Middle frontal gyrus (tissue), 1 donor: ENCODE measurements at regions not wholly inside any gene's neighbourhood (a gene's known extent, or its start where the extent isn't known, plus 50 kb on each side); places are given as distances from the start of the nearest gene placed in this dataset.

Source experiments
- DNase-seq: peaks from one replicate; pipeline ENCODE4 v3.0.0-alpha.2; 2015; ENCODE audit warnings: low spot score; ENCODE audit errors: extremely low spot score

- DNase-seq = no peak
Observed at GRCh38 chr14:58782011-58782410, 144.2 kb downstream of the DACT1 start.

DNA sequence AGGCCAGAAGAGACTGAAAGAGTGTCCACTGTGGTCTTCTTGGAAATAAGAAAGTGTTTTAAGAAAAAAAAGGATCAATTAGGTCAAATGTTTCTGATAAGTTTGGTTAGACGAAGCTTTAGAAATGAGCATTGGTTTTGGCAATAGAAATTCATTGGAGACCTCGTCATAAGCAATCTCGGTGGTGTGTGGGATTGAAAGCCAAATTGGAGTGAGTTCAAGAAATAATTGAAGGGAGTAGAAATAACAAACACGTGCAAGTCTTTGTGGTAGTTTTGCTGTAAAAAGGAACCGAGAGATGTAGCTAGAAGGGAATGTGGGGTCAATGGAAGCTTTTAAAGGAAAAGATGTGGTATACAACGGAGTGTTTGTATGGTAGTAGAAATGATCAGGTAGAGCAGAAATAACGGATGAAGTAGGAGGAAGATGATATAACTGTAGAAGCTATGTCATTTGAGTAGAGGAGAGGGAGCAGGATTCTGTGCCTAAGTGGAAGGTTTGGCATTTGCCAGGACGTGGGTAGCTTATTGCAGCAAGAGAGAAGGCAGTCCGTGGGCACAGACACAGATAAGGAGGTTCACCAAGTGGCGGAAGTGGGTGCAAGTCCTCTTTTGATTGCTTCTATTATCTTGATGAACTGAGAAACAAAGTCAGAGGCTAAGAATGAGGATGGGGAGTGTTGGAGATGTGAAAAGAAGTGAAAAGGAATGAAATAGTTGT, 146.2 kb downstream of the DACT1 start:
- no peak for DNase-seq

GRCh38 chr14:58784931-58785330, 147.2 kb downstream of the DACT1 start:
- DNase-seq = no peak

DNA sequence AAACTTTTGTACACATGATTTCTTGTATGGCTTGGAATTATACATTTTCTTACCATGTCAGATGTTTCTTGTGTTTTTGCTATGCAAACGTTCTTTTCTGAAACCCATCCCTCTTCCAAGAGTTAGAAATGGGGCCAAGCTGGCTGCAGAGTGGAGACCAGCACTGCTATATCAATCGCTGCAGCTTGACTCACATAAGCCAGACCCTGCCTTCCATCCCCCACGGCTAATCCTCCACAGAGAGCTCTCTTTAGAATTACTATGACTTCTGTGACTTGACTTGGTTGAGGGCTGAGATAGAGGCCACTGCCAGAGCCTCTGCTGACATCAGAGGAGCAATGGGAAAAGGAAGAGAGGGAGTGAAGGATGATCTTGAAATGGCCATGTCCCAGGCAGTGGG, 147.9 kb downstream of the DACT1 start:
- no peak for DNase-seq

DNA sequence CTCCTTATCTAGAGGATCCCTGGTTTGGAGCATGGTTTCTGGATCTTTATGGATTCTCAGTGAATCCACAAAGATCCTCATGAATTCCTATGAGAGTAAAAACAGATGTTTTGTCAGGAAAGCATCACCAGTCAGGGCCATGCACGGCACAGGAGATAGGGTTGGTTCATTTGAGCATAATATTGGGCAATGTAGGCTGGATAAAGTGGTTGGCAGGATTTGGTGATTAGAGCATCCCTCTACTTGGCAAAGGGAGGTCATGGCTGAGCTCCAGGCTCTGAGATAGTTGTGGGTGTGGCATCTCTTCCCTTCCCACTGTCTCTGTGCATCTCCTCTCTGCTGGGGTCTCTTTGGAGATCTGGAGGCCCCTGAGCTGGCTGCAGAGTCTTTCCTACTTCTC, 149.8 kb downstream of the DACT1 start:
- no peak for DNase-seq

DNA sequence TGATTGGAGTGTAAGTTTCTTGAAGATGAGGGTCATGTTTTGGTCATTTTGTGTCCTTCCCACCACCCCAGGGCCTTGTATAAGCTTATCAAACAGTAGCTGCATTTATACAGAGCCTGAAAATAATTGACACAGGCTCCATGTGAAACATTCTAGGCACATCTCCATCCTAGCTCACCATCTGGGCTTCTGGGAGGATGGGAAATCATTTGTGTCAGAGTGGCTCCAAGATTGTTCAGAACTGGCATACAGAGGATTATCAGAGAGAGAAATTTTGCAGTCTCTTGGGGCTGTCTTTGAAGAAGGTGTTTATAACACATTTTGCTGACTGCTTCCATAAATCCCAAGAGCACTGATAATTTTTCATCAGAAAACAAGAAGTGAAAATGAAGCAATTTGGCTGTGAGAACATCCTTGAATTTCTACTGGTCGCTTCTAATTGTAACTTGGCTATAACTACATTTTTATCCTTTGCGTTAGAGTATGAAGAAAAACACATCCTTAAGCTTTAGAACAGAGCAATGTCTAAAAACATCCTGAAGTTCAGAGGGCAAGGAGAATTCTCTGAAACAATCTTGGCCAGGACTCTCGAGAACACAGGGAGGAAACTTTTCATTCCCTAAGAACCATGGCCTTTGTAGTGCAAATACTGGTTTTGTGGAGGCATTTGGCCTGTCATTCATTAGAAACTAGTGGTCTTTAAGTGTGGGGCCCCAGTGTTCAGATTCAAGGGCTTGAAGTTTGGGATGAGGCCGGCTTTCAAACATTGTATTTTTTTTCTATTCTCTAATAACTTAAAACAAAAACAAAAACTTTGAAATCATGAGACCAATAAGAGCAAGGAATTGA, 151.1 kb downstream of the DACT1 start:
- DNase-seq = peak; percentile 63

- no peak for DNase-seq
Observed at GRCh38 chr14:58789736-58790135, 152.0 kb downstream of the DACT1 start.

DNA sequence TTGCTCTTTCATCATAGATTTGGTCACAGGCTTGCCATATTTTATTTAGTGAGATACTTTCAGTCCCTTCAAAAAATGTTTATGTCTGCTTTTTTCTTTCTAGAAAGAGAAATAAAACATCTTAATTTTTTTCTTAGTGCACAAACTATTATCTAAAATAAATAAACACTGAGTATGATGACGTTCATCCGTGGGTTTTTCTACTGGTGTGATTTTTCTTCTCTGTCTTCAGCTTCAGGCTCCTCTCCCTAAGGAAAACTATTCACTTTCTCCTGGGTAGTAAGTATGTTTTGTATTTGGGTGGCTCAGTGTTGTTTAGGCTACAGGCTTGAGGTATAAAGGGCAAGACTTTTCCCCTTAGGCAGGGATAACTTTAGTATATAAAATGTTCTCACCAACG, 154.7 kb downstream of the DACT1 start:
- DNase-seq = no peak

GRCh38 chr14:58793131-58793740, 155.5 kb downstream of the DACT1 start:
- DNase-seq = no peak

DNA sequence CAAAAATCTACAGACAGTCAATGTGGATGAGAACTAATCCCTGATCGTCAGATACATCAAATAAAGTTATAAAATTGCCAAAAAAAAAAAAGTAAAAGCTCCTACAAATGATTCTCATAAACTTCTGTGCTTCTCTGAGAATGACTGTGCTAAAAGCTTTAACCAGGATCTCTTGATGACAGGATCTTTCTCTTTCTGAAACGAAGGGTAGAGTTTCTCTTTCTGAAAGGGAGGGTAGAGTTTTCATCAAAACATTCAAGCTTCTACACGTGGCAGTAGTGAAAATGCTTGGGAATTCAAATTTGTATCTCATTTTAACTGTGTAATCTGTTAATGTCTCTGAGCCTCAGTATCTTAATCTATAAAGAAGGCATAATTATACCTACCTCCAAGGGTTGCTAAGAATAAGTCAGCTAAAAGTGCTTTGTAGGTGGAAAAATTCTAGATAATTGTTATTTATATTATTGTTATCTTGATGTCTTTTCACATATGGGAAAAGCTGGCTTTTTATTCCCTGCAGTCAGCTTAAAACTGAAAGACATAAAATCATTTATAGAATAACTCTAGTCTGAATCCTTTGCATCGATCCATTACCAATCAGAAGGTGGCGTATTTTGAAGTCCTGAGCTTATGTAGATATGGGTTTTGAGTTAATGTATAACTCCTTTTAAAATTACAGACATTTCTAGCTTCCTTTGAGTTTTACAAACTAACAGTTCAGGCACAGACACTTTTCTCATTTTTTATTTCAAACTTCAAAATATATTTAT, 157.4 kb downstream of the DACT1 start:
- DNase-seq = no peak

DNA sequence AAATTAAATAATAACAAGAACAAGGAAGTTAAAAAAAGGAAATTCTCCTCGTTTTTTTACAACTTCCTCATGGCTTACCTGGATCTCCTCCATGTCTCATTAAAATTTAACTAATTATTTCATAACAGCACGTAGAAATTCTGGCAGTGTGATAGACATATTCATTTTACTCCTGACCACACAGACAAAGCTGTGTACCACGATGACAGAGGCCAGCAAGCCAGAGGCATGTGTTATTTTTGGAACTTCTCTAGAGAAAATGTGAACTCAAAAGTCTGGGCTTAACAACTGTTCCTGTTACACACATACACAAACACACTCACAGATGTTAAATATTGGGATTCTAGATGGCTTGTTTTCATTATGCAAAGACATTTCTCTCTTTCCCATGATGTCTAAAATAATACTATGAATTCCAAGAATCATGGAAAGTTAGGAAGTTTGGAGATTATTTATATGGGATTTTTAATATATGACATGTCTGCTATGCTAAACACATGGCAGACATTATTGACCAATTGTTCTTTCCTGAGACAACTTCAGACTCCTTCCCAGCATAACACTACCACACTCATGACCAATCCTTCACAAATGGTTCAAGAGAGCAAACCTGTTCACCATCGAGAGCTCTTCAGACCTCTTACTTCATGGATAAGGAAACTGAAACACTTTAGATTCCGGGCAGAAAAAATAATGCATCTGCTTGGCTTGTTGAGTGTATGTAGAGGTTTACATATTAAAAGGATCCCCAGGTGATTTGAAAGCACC, 158.7 kb downstream of the DACT1 start:
- no peak for DNase-seq

DNA sequence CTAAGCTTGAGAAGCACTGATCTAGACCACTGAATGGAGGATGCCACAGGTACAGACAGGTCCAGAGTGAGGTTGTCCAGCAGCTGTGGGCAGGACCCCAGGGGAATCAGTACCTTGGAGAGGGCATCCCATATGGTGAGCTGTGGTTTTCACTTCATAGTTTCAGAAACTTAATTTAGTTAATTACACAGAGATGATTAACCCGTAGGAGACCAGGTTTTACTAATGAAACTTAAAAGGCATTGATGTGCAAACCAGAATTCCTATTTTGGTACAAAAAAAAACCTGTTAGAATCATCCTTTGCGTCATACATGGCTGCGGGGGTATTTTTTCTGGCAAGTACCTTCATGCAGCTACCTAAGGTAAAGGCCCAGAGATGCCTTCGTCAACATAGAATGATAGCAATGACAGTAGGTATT, 159.3 kb downstream of the DACT1 start:
- no peak for DNase-seq

DNA sequence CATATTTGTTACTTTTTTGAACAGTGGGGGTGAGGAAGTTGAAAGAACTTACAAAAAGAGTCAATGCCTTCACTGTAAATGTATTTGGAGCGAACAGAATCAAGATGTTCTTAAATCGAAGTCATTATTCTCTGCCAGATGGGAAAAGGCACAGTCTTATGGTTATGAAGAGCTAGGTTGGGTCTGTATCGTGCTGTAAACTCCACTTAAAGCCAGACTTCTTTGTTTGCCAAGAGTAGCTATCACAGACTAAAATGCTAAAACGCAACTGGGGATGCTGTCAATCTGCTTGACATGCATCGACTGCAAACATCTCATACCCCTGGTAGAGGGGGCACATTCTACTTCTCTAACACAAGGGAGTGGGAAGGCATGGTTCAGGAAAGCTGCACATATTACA, 160.4 kb downstream of the DACT1 start:
- no peak for DNase-seq

- DNase-seq = no peak
Observed at GRCh38 chr14:58801086-58801485, 163.3 kb downstream of the DACT1 start.

DNA sequence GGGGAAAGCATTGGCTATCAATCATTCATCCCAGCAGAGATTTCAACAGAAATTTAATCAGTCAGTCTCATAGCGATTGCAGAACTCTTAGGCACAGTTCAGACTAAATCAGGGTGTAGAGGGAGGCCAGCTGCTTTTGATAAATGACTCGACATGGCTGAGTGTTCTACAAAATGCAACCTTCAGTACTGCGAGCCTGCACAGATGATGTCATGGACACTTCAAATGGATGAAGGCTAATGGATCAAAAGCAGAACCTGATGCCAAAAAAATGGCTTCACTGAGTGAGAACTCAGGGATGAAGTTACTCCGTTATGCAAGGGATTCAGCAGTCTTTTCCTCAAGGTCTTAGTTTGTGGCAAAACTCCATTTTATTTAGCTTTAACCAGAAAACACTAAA, 167.3 kb downstream of the DACT1 start:
- no peak for DNase-seq

- no peak for DNase-seq
Observed at GRCh38 chr14:58805605-58806409, 168.0 kb downstream of the DACT1 start.

DNA sequence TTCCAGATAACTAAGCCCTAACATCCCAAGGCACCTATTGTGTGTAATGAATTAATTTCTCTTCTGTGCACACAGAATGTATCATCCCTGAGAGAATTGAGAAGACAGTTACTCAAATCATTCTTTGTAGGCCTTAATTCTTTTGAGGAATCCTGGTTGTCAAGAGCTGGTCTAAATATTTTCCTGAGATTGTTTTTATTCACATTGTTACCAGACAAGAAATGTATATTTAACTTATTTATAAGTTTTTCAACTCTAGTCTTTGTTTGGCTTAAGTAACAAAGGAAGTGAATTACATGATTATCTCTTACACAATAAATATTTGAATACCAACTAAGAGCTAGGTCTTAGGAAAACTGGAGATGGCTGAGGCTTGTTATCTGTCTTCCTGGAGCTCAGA, 169.4 kb downstream of the DACT1 start:
- DNase-seq = no peak

DNA sequence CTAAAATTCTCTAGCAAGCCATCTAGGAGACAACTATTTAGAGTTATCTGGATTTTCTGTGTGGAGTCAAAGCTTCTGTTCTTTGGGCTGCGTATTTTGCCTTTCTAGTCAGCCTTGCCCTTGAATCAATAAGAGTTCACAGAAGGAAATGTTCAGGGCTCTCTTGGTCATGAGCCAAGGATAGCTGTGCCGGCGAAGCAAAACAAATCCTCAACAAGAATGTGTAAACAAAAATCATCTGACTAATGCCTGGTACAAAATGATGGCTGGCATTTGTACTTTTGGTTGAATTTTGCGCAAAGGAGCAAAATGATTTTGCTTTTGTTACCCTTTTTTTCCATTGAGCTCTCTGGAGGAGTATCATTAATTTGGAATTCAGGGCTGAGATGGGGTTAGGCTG, 171.1 kb downstream of the DACT1 start:
- no peak for DNase-seq

GRCh38 chr14:58809520-58809919, 171.8 kb downstream of the DACT1 start:
- DNase-seq = no peak
